ENCODE measurements at regions not wholly inside any gene's neighbourhood (a gene's known extent, or its start where the extent isn't known, plus 50 kb on each side); places are given as distances from the start of the nearest gene placed in this dataset.

- TF ChIP-seq, protein P1, sequence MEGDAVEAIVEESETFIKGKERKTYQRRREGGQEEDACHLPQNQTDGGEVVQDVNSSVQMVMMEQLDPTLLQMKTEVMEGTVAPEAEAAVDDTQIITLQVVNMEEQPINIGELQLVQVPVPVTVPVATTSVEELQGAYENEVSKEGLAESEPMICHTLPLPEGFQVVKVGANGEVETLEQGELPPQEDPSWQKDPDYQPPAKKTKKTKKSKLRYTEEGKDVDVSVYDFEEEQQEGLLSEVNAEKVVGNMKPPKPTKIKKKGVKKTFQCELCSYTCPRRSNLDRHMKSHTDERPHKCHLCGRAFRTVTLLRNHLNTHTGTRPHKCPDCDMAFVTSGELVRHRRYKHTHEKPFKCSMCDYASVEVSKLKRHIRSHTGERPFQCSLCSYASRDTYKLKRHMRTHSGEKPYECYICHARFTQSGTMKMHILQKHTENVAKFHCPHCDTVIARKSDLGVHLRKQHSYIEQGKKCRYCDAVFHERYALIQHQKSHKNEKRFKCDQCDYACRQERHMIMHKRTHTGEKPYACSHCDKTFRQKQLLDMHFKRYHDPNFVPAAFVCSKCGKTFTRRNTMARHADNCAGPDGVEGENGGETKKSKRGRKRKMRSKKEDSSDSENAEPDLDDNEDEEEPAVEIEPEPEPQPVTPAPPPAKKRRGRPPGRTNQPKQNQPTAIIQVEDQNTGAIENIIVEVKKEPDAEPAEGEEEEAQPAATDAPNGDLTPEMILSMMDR (IDR thresholded peaks at IDR 0.05; ENCODE audit: insufficient read depth, low read depth, low read length): no peak
- no peak for DNase-seq (ENCODE audit: low read depth)
- H3K4me3 ChIP-seq (ENCODE audit: low read depth, low read length): no peak overlapping the region
These were observed 193.0 kb downstream of the KIF2B start for GRCh38 chr17:54015734-54016133.

DNA sequence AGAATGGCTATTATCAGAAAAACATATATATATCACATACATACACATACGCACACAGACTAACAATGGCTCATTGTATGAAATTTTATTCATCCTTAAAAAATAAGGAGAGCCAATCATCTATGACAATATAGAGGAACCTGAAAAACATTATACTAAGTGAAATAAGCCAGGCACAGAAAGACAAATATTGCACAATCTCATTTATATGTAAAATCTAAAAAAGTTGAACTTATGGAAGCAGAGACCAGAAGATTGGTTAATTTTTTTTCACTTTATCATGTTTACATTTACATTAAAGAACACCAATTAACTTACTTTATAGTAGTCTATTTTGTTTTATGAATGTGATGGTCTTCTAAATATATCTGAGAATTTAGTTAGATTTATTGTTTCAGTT is 198.7 kb downstream of the KIF2B start:
- TF ChIP-seq, protein P1 (IDR thresholded peaks at IDR 0.05; ENCODE audit: insufficient read depth, low read depth, low read length): no peak
- DNase-seq (ENCODE audit: low read depth): no peak
- H3K4me3 ChIP-seq (ENCODE audit: low read depth, low read length): no peak overlapping the region

- H3K4me3 ChIP-seq (ENCODE audit: low read depth, low read length): no peak overlapping the region
- no peak for DNase-seq (ENCODE audit: low read depth)
- TF ChIP-seq, protein P1 (IDR thresholded peaks at IDR 0.05; ENCODE audit: insufficient read depth, low read depth, low read length): no peak
These were observed 206.4 kb downstream of the KIF2B start for GRCh38 chr17:54028986-54029580.

DNA sequence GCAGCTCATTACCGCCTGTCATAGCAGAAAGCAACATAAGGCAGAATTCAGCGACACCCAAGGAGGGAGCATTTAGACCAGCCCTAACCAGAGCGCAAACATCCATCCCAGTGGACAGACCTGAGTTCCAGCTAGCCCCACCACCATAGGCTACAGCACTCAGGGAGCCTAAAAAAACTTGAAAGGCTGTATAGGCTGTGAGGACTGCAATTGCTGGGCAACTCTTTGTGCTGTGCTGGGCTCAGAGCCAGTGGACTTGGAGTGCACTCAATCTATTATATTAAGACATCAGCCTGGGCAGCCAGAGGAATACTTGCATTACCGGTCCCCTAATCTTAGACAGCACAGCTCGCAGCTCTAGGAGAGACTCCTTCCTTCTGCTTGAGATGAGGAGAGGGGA is 207.3 kb downstream of the KIF2B start:
- TF ChIP-seq, protein P1 (IDR thresholded peaks at IDR 0.05; ENCODE audit: insufficient read depth, low read depth, low read length): no peak
- no peak for DNase-seq (ENCODE audit: low read depth)
- H3K4me3 ChIP-seq (ENCODE audit: low read depth, low read length): no peak overlapping the region

DNA sequence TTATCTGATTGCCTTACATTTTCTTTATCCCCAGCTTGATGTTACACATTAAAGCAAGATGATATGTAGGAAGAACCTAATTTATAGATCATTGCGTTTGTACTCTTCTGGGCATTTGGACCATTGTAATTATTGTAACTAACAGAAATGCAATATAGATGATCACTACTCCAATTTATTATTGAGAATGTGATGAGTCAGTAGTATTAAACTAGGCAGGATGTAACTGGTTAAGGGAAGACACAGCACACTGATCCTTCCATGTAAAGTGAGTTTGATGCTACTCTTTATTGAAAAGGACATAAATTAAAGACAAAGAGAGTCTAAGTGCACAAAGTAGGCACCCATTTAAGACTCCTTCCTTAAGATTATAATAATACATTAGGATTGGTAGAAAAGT is 223.8 kb downstream of the KIF2B start:
- no peak for DNase-seq (ENCODE audit: low read depth)
- TF ChIP-seq, protein P1 (IDR thresholded peaks at IDR 0.05; ENCODE audit: insufficient read depth, low read depth, low read length): no peak
- no peak overlapping the region for H3K4me3 ChIP-seq (ENCODE audit: low read depth, low read length)

- no peak for DNase-seq (ENCODE audit: low read depth)
- TF ChIP-seq, protein P1 (IDR thresholded peaks at IDR 0.05; ENCODE audit: insufficient read depth, low read depth, low read length): no peak
- H3K4me3 ChIP-seq (ENCODE audit: low read depth, low read length): no peak overlapping the region
These were observed 240.9 kb downstream of the KIF2B start for GRCh38 chr17:54063639-54064038.

- DNase-seq (ENCODE audit: low read depth): no peak
- H3K4me3 ChIP-seq (ENCODE audit: low read depth, low read length): no peak overlapping the region
- TF ChIP-seq, protein P1 (IDR thresholded peaks at IDR 0.05; ENCODE audit: insufficient read depth, low read depth, low read length): no peak
These were observed 262.3 kb downstream of the KIF2B start for GRCh38 chr17:54085020-54085419.
